Fibroblast of lung (primary cell): ENCODE measurements at regions not wholly inside any gene's neighbourhood (a gene's known extent, or its start where the extent isn't known, plus 50 kb on each side); places are given as distances from the start of the nearest gene placed in this dataset.

Experiments
- DNase-seq, 2 donors: peaks; one replicate each; pipeline versions ENCODE4 v3.0.0 to v3.0.0-alpha.2; 2010; ENCODE audit warnings: low read depth in 2 of 2
- H2AFZ ChIP-seq: 2 replicates; pipeline ENCODE4 v1.5.1; 2012; ENCODE audit warnings: low read length, control low read depth, inconsistent platforms
- H3K27ac ChIP-seq: 2 replicates; pipeline ENCODE4 v1.5.1; 2011; ENCODE audit warnings: low read length, control low read depth; ENCODE audit not compliant: insufficient read depth
- H3K27me3 ChIP-seq: 2 replicates; pipeline ENCODE4 v1.5.1; 2011; ENCODE audit warnings: mild to moderate bottlenecking, low read length; ENCODE audit not compliant: control insufficient read depth, insufficient read depth
- H3K36me3 ChIP-seq: 2 replicates; pipeline ENCODE4 v1.5.1; 2011; ENCODE audit warnings: low read length; ENCODE audit not compliant: control insufficient read depth, insufficient read depth
- H3K4me1 ChIP-seq: 2 replicates; pipeline ENCODE4 v1.5.1; 2011; ENCODE audit warnings: low read length; ENCODE audit not compliant: control insufficient read depth, insufficient read depth; ENCODE audit errors: extremely low read depth
- H3K4me2 ChIP-seq: 2 replicates; pipeline ENCODE4 v1.5.1; 2011; ENCODE audit warnings: low read length, control low read depth; ENCODE audit not compliant: insufficient read depth; ENCODE audit errors: extremely low read depth
- H3K4me3 ChIP-seq, 4 experiments: fragments of 200-600 bp in 1 of 4; sonication (generic) in 1 of 4; replicated peaks in 1 of 4; 2 replicates each; pipeline ENCODE4 v1.5.1; 2011 to 2016; ENCODE audit warnings: low read length in 4 of 4, low read depth in 3 of 4, mild to moderate bottlenecking in 3 of 4, control low read depth in 2 of 4, inconsistent platforms in 1 of 4, mixed read lengths in 1 of 4; ENCODE audit not compliant: insufficient read depth in 1 of 4; ENCODE audit errors: control extremely low read depth in 1 of 4
- H3K79me2 ChIP-seq: 2 replicates; pipeline ENCODE4 v1.5.1; 2012; ENCODE audit warnings: mild to moderate bottlenecking, low read length, inconsistent platforms; ENCODE audit not compliant: control insufficient read depth, insufficient read depth
- H3K9ac ChIP-seq: 2 replicates; pipeline ENCODE4 v1.5.1; 2011; ENCODE audit warnings: mild to moderate bottlenecking, low read length, control low read depth; ENCODE audit not compliant: insufficient read depth
- H3K9me3 ChIP-seq: 2 replicates; pipeline ENCODE4 v1.5.1; 2012; ENCODE audit warnings: low read depth, low read length; ENCODE audit not compliant: control insufficient read depth, insufficient read depth
- H4K20me1 ChIP-seq: 2 replicates; pipeline ENCODE4 v1.5.1; 2011; ENCODE audit warnings: low read length; ENCODE audit not compliant: control insufficient read depth, insufficient read depth; ENCODE audit errors: extremely low read depth
- CTCF ChIP-seq, 2 donors: IDR thresholded peaks in 1 of 2; conservative IDR thresholded peaks in 1 of 2; 1 replicate in 1 of 2; 2 replicates in 1 of 2; pipeline ENCODE4 v1.5.1; 2011 to 2012; ENCODE audit warnings: low read length in 2 of 2, control low read depth in 1 of 2, inconsistent platforms in 1 of 2, low read depth in 1 of 2, mild to moderate bottlenecking in 1 of 2
- EZH2 ChIP-seq: IDR thresholded peaks from 2 replicates; pipeline ENCODE4 v1.5.1; 2012; ENCODE audit warnings: low read length, control low read depth, mild to moderate bottlenecking; ENCODE audit errors: missing control alignments

- Histone ChIP-seq H3K27ac (no peak overlapping the region), H2AFZ (no peak overlapping the region), H3K27me3 (no peaks in the 10 kb centered on the region), H3K9ac (no peak overlapping the region), H3K79me2 (no peaks in the 10 kb centered on the region), H3K4me1 (no peaks in the 10 kb centered on the region), H3K4me2 (no peak overlapping the region), H3K4me3 (no peak overlapping the region), H4K20me1 (no peaks in the 10 kb centered on the region), H3K9me3 (no peaks in the 10 kb centered on the region), H3K36me3 (no peaks in the 10 kb centered on the region)
- TF ChIP-seq EZH2, result no peak
- no peak for TF ChIP-seq CTCF (conservative IDR thresholded peaks at IDR 0.05 in 1 of 2, IDR thresholded peaks at IDR 0.05 in 1 of 2; ENCODE audit: low read depth in 1 of 2, low read length in 2 of 2)
- DNase-seq, result no peak
Measured at GRCh38 chr10:33095867-33096815, 138.1 kb upstream of the ITGB1 start.

GRCh38 chr10:33094263-33095051 lies 136.4 kb upstream of the ITGB1 start:
- no peak for DNase-seq
- H3K4me3 ChIP-seq, result no peak overlapping the region
- no peak overlapping the region for H3K4me2 ChIP-seq
- H3K9me3 ChIP-seq, result no peaks in the 10 kb centered on the region
- H3K27ac ChIP-seq, result no peak overlapping the region
- no peak for TF ChIP-seq CTCF (conservative IDR thresholded peaks at IDR 0.05 in 1 of 2, IDR thresholded peaks at IDR 0.05 in 1 of 2; ENCODE audit: low read depth in 1 of 2, low read length in 2 of 2)
- TF ChIP-seq EZH2, result no peak
- no peaks in the 10 kb centered on the region for H3K4me1 ChIP-seq
- no peaks in the 10 kb centered on the region for H3K36me3 ChIP-seq
- H3K9ac ChIP-seq, result no peak overlapping the region
- no peaks in the 10 kb centered on the region for H3K79me2 ChIP-seq
- no peaks in the 10 kb centered on the region for H3K27me3 ChIP-seq
- H2AFZ ChIP-seq, result no peak overlapping the region
- no peaks in the 10 kb centered on the region for H4K20me1 ChIP-seq

DNA sequence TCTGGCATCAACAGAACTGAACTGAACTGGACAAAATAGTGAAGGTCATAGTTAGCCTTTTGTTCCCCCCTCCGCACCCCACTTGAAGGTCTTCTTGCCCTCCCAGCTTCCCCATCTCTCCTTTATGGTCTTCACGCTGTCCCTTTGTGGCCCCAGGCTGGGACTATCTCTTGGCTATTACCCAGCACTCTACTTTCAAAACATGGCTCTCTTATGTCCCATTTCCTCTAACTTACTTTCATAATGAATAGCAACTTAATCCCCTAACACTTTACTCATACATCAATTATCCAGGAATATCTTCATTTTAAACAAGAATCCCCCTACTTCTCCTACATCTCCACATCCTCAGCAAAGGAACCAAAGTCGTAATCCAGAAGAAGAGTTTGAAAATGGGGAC lies 135.3 kb upstream of the ITGB1 start:
- Histone ChIP-seq H3K27ac (no peak overlapping the region), H3K9ac (no peak overlapping the region), H3K36me3 (no peaks in the 10 kb centered on the region), H4K20me1 (no peaks in the 10 kb centered on the region), H3K4me2 (no peak overlapping the region), H3K27me3 (no peaks in the 10 kb centered on the region), H3K4me1 (no peaks in the 10 kb centered on the region), H3K9me3 (no peaks in the 10 kb centered on the region), H3K4me3 (no peak overlapping the region), H3K79me2 (no peaks in the 10 kb centered on the region), H2AFZ (no peak overlapping the region)
- no peak for TF ChIP-seq EZH2
- no peak for TF ChIP-seq CTCF (conservative IDR thresholded peaks at IDR 0.05 in 1 of 2, IDR thresholded peaks at IDR 0.05 in 1 of 2; ENCODE audit: low read depth in 1 of 2, low read length in 2 of 2)
- no peak for DNase-seq
